ENCODE measurements at regions not wholly inside any gene's neighbourhood (a gene's known extent, or its start where the extent isn't known, plus 50 kb on each side); places are given as distances from the start of the nearest gene placed in this dataset.

- DNase-seq (ENCODE audit: extremely low spot score) = no peak
- POLR2A ChIA-PET = no interaction called here
- TF ChIP-seq CTCF (IDR thresholded peaks at IDR 0.05; ENCODE audit: control extremely low read depth, extremely low read depth, low read depth, missing control alignments) = no peak
- CTCF ChIA-PET = no interaction called here
Observed at GRCh38 chr15:73813589-73813988, 59.8 kb upstream of the TBC1D21 start.

- ChIA-PET POLR2A (no interaction called here), CTCF (no interaction called here)
- no peak for DNase-seq (ENCODE audit: extremely low spot score)
- TF ChIP-seq CTCF (IDR thresholded peaks at IDR 0.05; ENCODE audit: control extremely low read depth, extremely low read depth, low read depth, missing control alignments) = no peak
Observed at GRCh38 chr15:73818308-73818985, 54.9 kb upstream of the TBC1D21 start.

DNA sequence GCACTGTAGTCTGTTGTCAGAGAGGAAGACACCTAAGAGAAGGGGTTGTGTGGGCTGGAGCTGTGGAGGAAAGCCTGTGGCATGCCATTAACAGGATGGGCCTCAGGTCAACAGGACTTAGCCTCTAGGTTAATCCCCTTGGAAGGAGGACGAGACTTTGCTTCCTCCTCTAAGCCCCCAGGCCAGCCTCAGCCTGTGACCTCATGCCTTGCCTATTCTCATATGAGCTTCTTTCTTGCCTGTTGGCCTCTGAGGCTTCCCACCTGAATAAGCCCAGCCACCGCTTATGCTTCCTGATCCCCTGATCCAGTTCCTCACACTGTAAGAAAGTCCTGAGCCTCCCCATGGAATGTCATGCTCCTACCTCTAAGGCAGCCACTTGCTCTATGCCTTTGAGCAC lies 52.2 kb upstream of the TBC1D21 start:
- no peak for DNase-seq (ENCODE audit: extremely low spot score)
- TF ChIP-seq CTCF (IDR thresholded peaks at IDR 0.05; ENCODE audit: control extremely low read depth, extremely low read depth, low read depth, missing control alignments) = no peak
- POLR2A ChIA-PET = no interaction called here
- CTCF ChIA-PET = interaction anchor here (1.6 kb wide), 1 partner anchor 15 kb away, joined by 3 read pairs; no protein-coding TSS in a partner anchor

DNA sequence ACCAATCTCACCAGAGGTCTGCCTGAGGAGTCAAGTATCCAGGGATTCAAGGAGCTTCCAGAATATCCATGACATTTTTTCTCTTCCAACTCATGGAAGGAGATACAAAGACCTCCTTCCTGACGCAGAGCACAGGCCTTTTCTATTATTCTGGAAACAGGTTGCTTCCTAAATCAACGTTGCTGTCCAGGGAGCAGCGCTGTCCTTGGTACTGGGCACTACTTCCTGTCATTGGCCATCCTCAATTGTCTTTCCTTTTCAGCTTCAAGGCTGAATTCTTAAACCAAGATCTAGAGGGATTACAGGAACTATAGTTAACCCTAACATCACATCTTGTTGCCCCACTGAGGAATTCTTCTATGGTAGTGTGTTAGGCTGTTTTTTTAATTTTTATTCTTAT lies 50.4 kb upstream of the TBC1D21 start:
- no peak for TF ChIP-seq CTCF (IDR thresholded peaks at IDR 0.05; ENCODE audit: control extremely low read depth, extremely low read depth, low read depth, missing control alignments)
- DNase-seq (ENCODE audit: extremely low spot score) = no peak
- ChIA-PET POLR2A (no interaction called here), CTCF (no interaction called here)

Measured in GM10248 (cell line).